ENCODE measurements at regions not wholly inside any gene's neighbourhood (a gene's known extent, or its start where the extent isn't known, plus 50 kb on each side); places are given as distances from the start of the nearest gene placed in this dataset.

DNA sequence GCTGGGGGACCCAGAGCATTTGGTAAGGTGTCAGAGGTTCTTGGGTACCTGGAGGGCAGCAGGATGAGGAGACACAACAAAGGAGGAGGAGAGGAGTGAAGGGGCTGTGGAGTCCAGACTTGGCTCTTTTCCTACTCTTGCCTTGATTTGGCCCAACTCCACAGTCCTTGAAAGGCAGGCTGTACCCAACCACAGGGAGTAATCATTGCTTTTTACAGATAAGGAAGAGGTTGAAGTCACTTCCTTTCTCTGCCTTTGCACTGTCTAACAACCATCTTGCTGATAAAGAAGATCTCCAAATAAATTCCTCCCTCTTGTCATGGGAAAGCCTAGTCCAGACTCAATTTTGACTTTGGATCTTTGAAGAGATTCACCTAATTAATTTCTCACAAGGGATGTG, 226.8 kb upstream of the HMGA2 start (continued):
- TF ChIP-seq DIDO1 (tag; IDR thresholded peaks at IDR 0.05; ENCODE audit: low read depth), result no peak
- peak; percentile 67 for TF ChIP-seq ARID1B (IDR thresholded peaks at IDR 0.05)
- TF ChIP-seq, protein P1, sequence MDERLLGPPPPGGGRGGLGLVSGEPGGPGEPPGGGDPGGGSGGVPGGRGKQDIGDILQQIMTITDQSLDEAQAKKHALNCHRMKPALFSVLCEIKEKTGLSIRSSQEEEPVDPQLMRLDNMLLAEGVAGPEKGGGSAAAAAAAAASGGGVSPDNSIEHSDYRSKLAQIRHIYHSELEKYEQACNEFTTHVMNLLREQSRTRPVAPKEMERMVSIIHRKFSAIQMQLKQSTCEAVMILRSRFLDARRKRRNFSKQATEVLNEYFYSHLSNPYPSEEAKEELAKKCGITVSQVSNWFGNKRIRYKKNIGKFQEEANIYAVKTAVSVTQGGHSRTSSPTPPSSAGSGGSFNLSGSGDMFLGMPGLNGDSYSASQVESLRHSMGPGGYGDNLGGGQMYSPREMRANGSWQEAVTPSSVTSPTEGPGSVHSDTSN (CRISPR knock-in tag; IDR thresholded peaks at IDR 0.05; ENCODE audit: low read depth), result no peak
- TF ChIP-seq, protein P1 (tag; conservative IDR thresholded peaks at IDR 0.05; ENCODE audit: low read depth), result no peak
- peak in 1 of 2 experiments; percentile 47; a peak in 2 of 4 replicates for TF ChIP-seq KDM1A (IDR thresholded peaks at IDR 0.05)
- no peak for TF ChIP-seq CEBPG (CRISPR knock-in tag; IDR thresholded peaks at IDR 0.05)
- TF ChIP-seq CEBPG (tag; conservative IDR thresholded peaks at IDR 0.05 in 1 of 2, IDR thresholded peaks at IDR 0.05 in 1 of 2), result no peak
- TF ChIP-seq HOXB6 (CRISPR knock-in tag; IDR thresholded peaks at IDR 0.05; ENCODE audit: borderline replicate concordance), result no peak
- TF ChIP-seq MEIS2 (IDR thresholded peaks at IDR 0.05; ENCODE audit: partially characterized antibody), result no peak
- TF ChIP-seq ZNF184 (CRISPR knock-in tag; IDR thresholded peaks at IDR 0.05), result no peak
- no peak for TF ChIP-seq ZNF143 (CRISPR knock-in tag; IDR thresholded peaks at IDR 0.05)
- TF ChIP-seq ZNF253 (CRISPR knock-in tag; conservative IDR thresholded peaks at IDR 0.05), result no peak
- no peak for TF ChIP-seq NR2F6 (CRISPR knock-in tag; IDR thresholded peaks at IDR 0.05)
- no peak for TF ChIP-seq TBP (optimal IDR thresholded peaks at IDR 0.05; ENCODE audit: low read depth, low read length)
- TF ChIP-seq SMAD4 (CRISPR knock-in tag; conservative IDR thresholded peaks at IDR 0.05), result peak; percentile 52; the same call in 1 of the 2 replicates
- TF ChIP-seq, protein P2, sequence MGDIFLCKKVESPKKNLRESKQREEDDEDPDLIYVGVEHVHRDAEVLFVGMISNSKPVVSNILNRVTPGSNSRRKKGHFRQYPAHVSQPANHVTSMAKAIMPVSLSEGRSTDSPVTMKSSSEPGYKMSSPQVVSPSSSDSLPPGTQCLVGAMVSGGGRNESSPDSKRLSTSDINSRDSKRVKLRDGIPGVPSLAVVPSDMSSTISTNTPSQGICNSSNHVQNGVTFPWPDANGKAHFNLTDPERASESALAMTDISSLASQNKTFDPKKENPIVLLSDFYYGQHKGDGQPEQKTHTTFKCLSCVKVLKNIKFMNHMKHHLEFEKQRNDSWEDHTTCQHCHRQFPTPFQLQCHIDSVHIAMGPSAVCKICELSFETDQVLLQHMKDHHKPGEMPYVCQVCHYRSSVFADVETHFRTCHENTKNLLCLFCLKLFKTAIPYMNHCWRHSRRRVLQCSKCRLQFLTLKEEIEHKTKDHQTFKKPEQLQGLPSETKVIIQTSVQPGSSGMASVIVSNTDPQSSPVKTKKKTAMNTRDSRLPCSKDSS (IDR thresholded peaks at IDR 0.05; ENCODE audit: low read depth, partially characterized antibody), result no peak
- TF ChIP-seq, protein P3, sequence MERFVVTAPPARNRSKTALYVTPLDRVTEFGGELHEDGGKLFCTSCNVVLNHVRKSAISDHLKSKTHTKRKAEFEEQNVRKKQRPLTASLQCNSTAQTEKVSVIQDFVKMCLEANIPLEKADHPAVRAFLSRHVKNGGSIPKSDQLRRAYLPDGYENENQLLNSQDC (CRISPR knock-in tag; IDR thresholded peaks at IDR 0.05), result no peak
